Central memory CD8-positive, alpha-beta T cell (primary cell): ENCODE measurements at regions not wholly inside any gene's neighbourhood (a gene's known extent, or its start where the extent isn't known, plus 50 kb on each side); places are given as distances from the start of the nearest gene placed in this dataset.

Experiments used
- ATAC-seq: fragments of 150-1000 bp; cut with Tn5 transposase; replicated peaks from 2 replicates; pipeline ENCODE4 v1.10.0; 2022; ENCODE audit warnings: mild to moderate bottlenecking, moderate FRiP score, moderate number of reproducible peaks; ENCODE audit not compliant: poor library complexity, severe bottlenecking; ENCODE audit errors: extremely low read depth
- DNase-seq, 2 donors: peaks; one replicate each; pipeline ENCODE4 v3.0.0; 2021; ENCODE audit warnings: low spot score in 2 of 2
- H3K27ac Mint-ChIP-seq: one replicate; pipeline ENCODE4 v1.8.0; 2022; ENCODE audit warnings: low read depth, mild to moderate bottlenecking, moderate library complexity, mixed read lengths
- H3K27me3 Mint-ChIP-seq: one replicate; pipeline ENCODE4 v1.8.0; 2022; ENCODE audit warnings: mixed read lengths
- H3K36me3 Mint-ChIP-seq: one replicate; pipeline ENCODE4 v1.8.0; 2022; ENCODE audit warnings: mild to moderate bottlenecking, moderate library complexity, mixed read lengths; ENCODE audit not compliant: insufficient read depth
- H3K4me1 Mint-ChIP-seq: one replicate; pipeline ENCODE4 v1.8.0; 2022; ENCODE audit warnings: mixed read lengths
- H3K4me3 Mint-ChIP-seq: one replicate; pipeline ENCODE4 v1.8.0; 2022; ENCODE audit warnings: mild to moderate bottlenecking, moderate library complexity, mixed read lengths
- H3K9me3 Mint-ChIP-seq: one replicate; pipeline ENCODE4 v1.8.0; 2022; ENCODE audit warnings: mixed read lengths

DNA sequence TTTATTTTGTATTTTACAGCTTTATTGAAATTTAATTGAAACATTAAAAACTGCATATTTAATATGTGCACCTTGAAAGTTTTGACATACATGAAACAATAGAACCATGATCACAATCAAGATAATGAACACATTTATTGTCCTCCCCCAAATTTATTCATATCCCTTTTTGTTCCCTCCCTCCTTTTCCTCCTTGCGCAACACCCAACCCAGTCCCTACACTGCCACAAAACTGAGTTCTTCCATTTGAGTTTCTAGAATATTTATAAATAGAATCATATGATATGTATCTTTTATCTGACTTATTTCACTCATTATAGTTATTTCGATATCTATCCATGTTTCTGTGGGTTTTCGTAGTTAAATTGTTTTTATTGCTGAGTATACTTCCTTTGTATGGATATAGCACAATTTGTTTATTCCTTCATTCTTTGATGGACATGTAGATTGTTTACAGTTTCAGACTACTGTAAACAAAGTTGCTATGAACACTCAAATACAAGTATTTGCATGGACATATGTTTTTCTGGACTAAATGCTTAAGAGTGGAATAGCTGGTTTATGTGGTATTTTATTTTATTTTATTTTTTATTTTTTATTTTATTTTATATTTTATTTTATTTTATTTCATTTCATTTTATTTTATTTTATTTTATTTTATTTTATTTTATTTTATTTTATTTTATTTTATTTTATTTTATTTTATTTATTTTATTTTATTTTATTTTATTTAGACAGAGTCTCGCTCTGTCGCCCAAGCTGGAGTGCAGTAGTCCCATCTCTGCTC is 359.1 kb downstream of the SLC6A15 start:
- Mint-ChIP-seq H3K36me3 (no peaks in the 10 kb centered on the region), H3K27ac (no peak overlapping the region), H3K9me3 (peaks cover 32% of the 10 kb centered on the region), H3K4me1 (no peaks in the 10 kb centered on the region), H3K27me3 (no peaks in the 10 kb centered on the region), H3K4me3 (no peak overlapping the region)
- no peak for ATAC-seq
- no peak for DNase-seq

DNA sequence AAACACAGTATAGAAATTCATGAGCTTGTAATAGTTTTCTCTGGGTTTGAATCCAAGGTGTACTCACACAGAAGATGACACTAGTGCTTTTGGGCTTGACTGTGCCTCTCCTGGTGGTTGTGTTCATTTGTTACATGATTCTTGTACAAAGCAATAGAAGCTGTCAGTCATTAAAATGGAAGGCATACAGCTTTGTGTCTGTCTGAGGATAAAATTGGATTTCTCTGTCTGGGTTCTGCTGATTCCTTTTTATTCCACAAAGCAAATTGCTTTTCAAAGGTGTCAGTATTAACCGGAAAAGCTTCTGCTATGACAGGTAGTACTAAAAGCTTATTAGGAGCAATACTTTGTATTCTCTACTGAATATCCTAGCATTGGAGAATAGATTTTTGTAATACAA is 361.2 kb downstream of the SLC6A15 start:
- no peaks in the 10 kb centered on the region for H3K36me3 Mint-ChIP-seq
- H3K4me1 Mint-ChIP-seq: no peaks in the 10 kb centered on the region
- ATAC-seq (no peak), DNase-seq (no peak)
- no peaks in the 10 kb centered on the region for H3K27me3 Mint-ChIP-seq
- no peak overlapping the region for H3K4me3 Mint-ChIP-seq
- no peak overlapping the region for H3K27ac Mint-ChIP-seq
- H3K9me3 Mint-ChIP-seq: peaks cover 26% of the 10 kb centered on the region

DNA sequence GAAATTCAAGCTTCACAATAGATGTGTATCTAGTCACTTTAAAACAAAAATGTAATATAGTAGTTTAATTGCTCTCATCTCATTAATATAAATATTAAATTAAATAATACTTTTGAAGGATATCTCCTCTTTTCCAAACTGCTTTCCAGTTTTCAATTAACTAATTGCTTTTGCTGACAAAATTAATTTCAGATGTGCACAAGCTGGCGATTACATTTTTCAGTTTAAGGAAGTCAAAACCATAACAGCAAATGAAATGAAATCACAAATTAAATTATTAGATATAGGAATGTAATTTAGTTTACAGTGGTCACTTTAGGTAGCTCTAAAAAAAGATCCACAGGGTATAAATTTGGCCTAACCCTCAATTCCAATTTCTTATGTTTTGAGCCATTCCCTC is 362.1 kb downstream of the SLC6A15 start:
- Mint-ChIP-seq H3K9me3 (peaks cover 31% of the 10 kb centered on the region), H3K4me3 (no peak overlapping the region), H3K27me3 (no peaks in the 10 kb centered on the region), H3K27ac (no peak overlapping the region), H3K4me1 (no peaks in the 10 kb centered on the region), H3K36me3 (no peaks in the 10 kb centered on the region)
- no peak for DNase-seq
- no peak for ATAC-seq

DNA sequence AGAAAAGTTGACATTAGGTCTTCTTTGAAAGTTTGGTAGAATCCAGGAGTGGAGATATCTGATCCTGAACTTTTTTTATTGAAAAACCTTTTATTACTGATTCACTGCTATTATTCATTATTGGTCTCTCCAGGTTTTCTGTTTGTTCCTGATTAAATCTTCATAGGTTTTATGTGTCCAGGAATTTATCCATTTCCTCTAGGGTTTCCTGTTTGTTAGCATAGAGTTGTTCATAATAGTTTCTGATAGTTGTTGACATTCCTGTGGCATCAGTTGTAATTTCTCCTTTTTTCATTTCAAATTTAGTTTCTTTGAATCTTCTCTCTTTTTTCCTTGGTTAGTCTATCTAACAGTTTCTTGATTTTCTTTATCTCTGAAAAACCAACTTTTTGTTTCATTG is 370.3 kb downstream of the SLC6A15 start:
- ATAC-seq (no peak), DNase-seq (no peak)
- H3K27ac Mint-ChIP-seq: no peak overlapping the region
- H3K4me3 Mint-ChIP-seq: no peak overlapping the region
- H3K4me1 Mint-ChIP-seq: no peaks in the 10 kb centered on the region
- no peaks in the 10 kb centered on the region for H3K27me3 Mint-ChIP-seq
- H3K9me3 Mint-ChIP-seq: peaks cover 18% of the 10 kb centered on the region
- no peaks in the 10 kb centered on the region for H3K36me3 Mint-ChIP-seq

DNA sequence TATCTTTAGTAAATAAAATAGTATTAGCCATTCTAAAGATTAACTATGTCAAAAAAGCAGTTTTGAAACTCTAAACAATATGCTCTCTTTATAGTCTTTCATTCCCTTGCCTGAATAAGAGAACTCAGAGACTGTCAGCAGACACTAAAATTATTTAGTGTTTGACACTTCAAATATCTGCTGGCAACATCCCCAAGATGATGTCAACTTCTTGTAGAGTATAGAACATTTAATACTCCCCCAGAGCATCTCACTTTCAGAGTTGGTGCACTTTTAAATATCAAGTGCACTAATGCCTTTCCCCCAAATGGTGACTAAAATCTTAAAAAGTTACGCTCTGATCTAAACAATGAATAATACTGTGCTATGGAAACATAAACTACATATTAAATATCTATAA is 374.9 kb downstream of the SLC6A15 start:
- no peak overlapping the region for H3K27ac Mint-ChIP-seq
- no peaks in the 10 kb centered on the region for H3K36me3 Mint-ChIP-seq
- ATAC-seq: no peak
- no peaks in the 10 kb centered on the region for H3K27me3 Mint-ChIP-seq
- no peak for DNase-seq
- peaks cover 17% of the 10 kb centered on the region for H3K9me3 Mint-ChIP-seq
- H3K4me1 Mint-ChIP-seq: no peaks in the 10 kb centered on the region
- H3K4me3 Mint-ChIP-seq: no peak overlapping the region

DNA sequence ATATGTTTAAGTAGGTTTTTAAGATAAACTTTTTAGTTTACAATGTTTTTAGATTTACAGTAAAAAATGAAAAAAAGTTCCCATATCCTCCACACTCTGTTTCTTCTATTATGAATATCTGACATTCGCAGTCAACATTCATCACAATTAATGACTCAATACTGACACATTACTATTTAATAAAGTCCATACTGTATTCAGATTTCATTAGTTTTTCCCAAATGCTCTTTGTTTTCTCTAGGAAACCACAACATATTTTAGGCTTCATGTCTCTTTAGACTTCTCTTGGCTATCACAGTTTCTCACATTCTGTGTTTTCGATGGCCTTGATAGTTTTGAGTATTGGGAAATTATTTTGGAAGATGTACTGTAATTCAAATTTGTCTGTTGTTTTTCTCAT is 399.8 kb downstream of the SLC6A15 start:
- no peaks in the 10 kb centered on the region for H3K27me3 Mint-ChIP-seq
- peaks cover 14% of the 10 kb centered on the region for H3K9me3 Mint-ChIP-seq
- H3K27ac Mint-ChIP-seq: no peak overlapping the region
- no peaks in the 10 kb centered on the region for H3K36me3 Mint-ChIP-seq
- no peaks in the 10 kb centered on the region for H3K4me1 Mint-ChIP-seq
- ATAC-seq (no peak), DNase-seq (no peak)
- no peak overlapping the region for H3K4me3 Mint-ChIP-seq

DNA sequence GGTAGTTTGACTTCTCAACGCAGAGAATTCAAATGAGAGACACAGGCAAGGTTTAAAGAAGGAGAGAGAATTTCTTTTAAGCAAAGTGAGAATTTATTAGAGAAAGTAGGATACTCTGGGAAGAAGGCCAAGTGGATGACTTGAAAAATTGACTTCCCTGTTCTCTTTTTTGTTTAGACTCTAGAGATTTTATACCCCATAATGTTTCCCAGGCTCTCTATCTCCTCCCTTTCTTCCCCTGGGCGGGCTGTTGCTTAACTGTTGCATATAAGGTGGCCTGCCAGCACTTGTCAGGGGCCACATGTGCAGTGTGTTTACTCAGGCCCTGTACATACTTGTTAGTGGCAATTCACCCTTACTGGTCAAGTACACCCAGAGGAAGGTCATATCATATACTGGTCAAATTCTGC is 403.7 kb downstream of the SLC6A15 start:
- peaks cover 14% of the 10 kb centered on the region for H3K9me3 Mint-ChIP-seq
- no peak overlapping the region for H3K27ac Mint-ChIP-seq
- H3K4me3 Mint-ChIP-seq: no peak overlapping the region
- H3K36me3 Mint-ChIP-seq: no peaks in the 10 kb centered on the region
- no peak for ATAC-seq
- H3K4me1 Mint-ChIP-seq: no peaks in the 10 kb centered on the region
- H3K27me3 Mint-ChIP-seq: no peaks in the 10 kb centered on the region
- no peak for DNase-seq

DNA sequence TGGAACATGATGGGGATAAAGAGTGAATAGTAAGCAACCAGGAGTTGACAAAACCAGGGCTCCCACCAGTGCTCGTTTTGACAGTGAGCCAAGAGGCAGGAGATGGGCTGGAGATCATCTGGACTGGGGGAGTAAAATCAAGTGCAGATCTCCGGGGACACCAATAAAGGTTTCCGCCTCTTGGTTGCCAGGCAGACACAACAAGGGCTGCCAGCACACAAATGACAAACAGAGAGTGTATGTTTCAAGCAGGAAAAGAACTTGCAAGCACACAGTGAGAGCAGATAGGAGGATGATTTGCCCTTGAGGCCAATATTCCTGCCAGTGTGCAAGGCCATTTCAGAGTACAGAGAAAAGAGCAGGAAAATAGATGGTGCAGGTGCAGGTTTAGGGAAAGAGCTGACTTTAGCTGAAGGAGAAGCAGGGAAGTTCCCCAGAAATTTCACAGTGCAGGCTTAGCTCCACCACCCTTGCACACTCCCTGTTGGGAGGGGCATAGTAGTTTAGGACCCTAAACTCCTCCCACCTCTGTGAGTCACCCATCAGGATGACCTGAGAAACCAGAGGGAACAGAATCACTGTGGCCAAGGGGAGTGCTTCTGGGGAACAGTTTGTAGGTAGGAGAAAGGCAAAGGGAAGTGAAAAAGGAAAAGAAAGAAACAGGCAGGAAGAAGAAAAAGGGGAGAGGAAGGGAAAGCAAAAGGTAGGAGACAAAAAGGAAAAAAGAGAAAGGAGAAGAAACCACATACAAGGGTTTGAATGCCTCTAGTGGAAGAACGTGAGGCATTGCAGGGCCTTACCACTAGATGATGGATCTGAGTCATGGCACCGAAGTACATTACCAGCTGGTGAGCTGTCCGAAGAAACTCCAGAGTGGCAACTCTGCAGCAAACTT is 404.4 kb downstream of the SLC6A15 start:
- Mint-ChIP-seq H3K4me1 (no peaks in the 10 kb centered on the region), H3K9me3 (peaks cover 9% of the 10 kb centered on the region), H3K36me3 (no peaks in the 10 kb centered on the region), H3K27ac (no peak overlapping the region), H3K4me3 (no peak overlapping the region), H3K27me3 (no peaks in the 10 kb centered on the region)
- DNase-seq: no peak
- ATAC-seq: no peak

DNA sequence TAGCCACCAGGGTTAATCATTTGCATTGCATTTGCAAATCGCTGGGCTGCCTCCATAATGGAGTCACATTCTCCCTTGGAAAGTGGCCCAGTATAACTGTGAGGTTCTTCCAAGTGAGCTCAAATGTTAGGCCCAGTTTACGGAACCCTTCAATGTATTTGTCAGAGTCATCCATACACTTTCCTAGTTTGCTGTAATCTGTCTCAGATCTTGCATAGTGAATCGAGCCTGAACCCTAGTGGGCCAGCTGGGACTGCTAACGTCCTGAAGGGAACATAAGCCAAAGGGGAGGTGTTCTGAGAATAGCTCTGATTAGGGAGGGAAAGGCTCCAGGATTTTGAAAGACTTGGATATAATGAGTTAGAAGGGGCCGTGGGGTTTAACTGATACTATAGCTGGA is 406.3 kb downstream of the SLC6A15 start:
- DNase-seq (no peak), ATAC-seq (no peak)
- peaks cover 9% of the 10 kb centered on the region for H3K9me3 Mint-ChIP-seq
- H3K27ac Mint-ChIP-seq: no peak overlapping the region
- H3K4me1 Mint-ChIP-seq: no peaks in the 10 kb centered on the region
- H3K27me3 Mint-ChIP-seq: no peaks in the 10 kb centered on the region
- no peaks in the 10 kb centered on the region for H3K36me3 Mint-ChIP-seq
- no peak overlapping the region for H3K4me3 Mint-ChIP-seq

DNA sequence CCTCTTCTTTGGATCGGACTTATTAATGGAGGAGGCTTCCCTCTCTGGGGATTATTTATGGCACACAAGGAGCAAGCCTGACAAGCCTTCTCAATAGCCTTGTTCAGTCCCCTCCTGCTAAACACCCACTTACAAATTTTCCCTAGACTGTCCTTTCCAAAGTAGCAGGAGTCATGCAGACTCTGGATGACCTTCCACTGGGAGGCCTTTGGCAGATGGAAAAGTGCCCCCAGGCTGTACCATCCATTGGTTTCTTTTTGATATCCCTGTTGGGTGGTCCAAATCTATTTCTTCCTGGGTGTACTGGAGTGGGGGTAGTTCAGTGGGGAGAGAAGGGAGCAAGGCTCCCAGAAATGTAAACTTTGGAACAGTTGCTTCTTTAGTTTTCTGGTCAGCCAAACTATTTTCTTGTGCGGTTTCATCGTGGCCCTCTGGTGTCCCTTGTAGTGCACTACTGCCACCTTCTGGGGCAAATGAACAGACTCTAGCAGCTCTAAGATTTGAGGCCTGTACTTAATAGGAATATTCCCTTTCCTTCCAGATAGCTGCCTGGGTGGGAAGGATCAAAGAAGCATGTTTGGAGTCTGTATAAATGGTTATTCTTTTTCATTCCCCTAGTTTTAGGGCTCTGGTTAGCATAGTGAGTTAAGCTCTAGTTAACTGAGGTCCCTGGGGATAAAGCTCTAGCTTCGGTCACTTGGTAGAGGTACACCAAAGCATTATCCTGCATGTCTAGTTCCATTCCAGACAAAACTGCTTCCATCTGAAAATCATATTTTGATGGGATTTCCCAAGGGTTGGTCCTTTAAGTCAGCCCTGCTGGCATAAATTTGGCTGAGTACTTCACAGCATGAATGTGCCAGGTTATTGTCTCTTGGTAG is 409.5 kb downstream of the SLC6A15 start:
- Mint-ChIP-seq H3K4me3 (no peak overlapping the region), H3K9me3 (peaks cover 6% of the 10 kb centered on the region), H3K27me3 (no peaks in the 10 kb centered on the region), H3K36me3 (no peaks in the 10 kb centered on the region), H3K27ac (no peak overlapping the region), H3K4me1 (no peaks in the 10 kb centered on the region)
- DNase-seq: no peak
- no peak for ATAC-seq

DNA sequence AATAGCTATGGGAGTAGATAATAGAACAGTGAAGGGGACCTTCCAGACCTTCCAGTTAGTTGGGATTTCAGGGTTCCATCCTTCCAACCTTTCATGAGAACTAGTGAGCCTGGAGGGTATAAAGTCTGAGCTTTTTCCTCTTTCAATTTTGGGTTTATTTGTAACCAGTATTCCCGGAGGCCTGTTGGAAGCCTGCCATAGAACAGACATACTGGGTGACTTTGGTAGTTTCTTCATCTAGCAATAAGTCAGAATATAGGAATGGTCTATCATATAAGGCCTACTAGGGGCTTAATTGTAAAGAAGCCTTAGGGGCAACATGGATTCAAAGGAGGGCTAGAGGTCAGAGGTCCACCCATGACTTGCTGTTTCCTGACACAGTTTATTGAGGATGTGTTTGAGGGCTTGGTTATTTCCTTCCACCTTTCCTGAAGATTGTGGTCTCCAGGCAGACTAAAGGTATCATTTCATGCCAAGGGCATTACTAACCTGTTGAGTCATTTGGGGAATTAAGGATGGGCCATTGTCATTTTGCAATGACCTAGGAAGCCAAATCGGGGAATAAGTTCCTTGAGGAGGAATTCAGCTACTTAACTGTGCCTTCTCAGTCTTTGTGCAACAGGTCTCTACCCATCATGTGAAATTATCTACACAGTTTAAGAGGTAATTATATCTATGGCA is 410.3 kb downstream of the SLC6A15 start:
- no peaks in the 10 kb centered on the region for H3K27me3 Mint-ChIP-seq
- DNase-seq: no peak
- no peak overlapping the region for H3K27ac Mint-ChIP-seq
- no peaks in the 10 kb centered on the region for H3K9me3 Mint-ChIP-seq
- ATAC-seq: no peak
- H3K36me3 Mint-ChIP-seq: no peaks in the 10 kb centered on the region
- H3K4me1 Mint-ChIP-seq: no peaks in the 10 kb centered on the region
- no peak overlapping the region for H3K4me3 Mint-ChIP-seq

DNA sequence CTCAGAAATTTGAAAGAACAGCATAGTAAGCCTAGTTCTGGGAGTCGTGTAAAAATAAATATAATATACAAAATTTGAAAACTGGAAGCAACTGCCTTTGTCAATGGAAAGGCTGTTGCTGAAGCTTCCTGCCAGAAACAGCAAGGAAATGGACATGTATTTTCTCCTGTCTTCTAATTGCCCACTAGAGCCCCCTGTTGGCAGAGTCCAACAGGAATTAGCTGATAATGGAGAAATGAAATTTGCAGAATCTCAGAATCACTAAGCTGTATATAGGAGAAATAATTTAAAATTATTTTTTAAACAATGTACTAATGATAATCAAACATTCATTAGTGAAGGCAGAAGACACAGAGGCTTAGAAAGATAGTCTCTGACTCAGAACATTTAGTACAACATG is 414.8 kb downstream of the SLC6A15 start:
- no peak overlapping the region for H3K4me3 Mint-ChIP-seq
- ATAC-seq (no peak), DNase-seq (no peak)
- no peaks in the 10 kb centered on the region for H3K4me1 Mint-ChIP-seq
- H3K36me3 Mint-ChIP-seq: no peaks in the 10 kb centered on the region
- no peaks in the 10 kb centered on the region for H3K27me3 Mint-ChIP-seq
- H3K27ac Mint-ChIP-seq: no peak overlapping the region
- no peaks in the 10 kb centered on the region for H3K9me3 Mint-ChIP-seq
